Muscle of leg (tissue), 3 donors: ENCODE measurements at regions not wholly inside any gene's neighbourhood (a gene's known extent, or its start where the extent isn't known, plus 50 kb on each side); places are given as distances from the start of the nearest gene placed in this dataset.

Source experiments
- DNase-seq: peaks from one replicate; pipeline ENCODE4 v3.0.0; 2013
- H3K27ac ChIP-seq: one replicate; pipeline ENCODE4 v1.5.1; 2013; ENCODE audit warnings: mild to moderate bottlenecking, low read length, control low read depth
- H3K27me3 ChIP-seq: one replicate; pipeline ENCODE4 v1.6.1; 2013; ENCODE audit warnings: low read length; ENCODE audit not compliant: control insufficient read depth, insufficient read depth
- H3K36me3 ChIP-seq: one replicate; pipeline ENCODE4 v1.6.1; 2013; ENCODE audit warnings: low read length; ENCODE audit not compliant: control insufficient read depth, insufficient read depth
- H3K4me1 ChIP-seq: one replicate; pipeline ENCODE4 v1.6.1; 2013; ENCODE audit warnings: low read length; ENCODE audit not compliant: control insufficient read depth, insufficient read depth
- H3K4me3 ChIP-seq: one replicate; pipeline ENCODE4 v1.5.1; 2013; ENCODE audit warnings: low read length, control low read depth
- H3K9me3 ChIP-seq: replicated peaks from 2 replicates; pipeline ENCODE4 v1.6.1; 2013; ENCODE audit warnings: low read depth, low read length; ENCODE audit not compliant: control insufficient read depth
- WGBS: methylation state at CpG from one replicate; pipeline ENCODE4 v1.1.5; 2013; ENCODE audit warnings: missing lambda C conversion rate; ENCODE audit not compliant: insufficient coverage; 5-methylcytosine and 5-hydroxymethylcytosine counted together

GRCh38 chr2:17263570-17263968, 254.7 kb downstream of the RAD51AP2 start:
- Histone ChIP-seq H3K27ac (no peak overlapping the region), H3K4me1 (no peaks in the 10 kb centered on the region), H3K4me3 (no peak overlapping the region), H3K9me3 (no peaks in the 10 kb centered on the region), H3K36me3 (no peaks in the 10 kb centered on the region), H3K27me3 (no peaks in the 10 kb centered on the region)
- 23% methylated on average over 2 of the region's 2 CpGs for WGBS
- DNase-seq, result no peak

- Histone ChIP-seq H3K27ac (no peak overlapping the region), H3K27me3 (no peaks in the 10 kb centered on the region), H3K4me3 (no peak overlapping the region), H3K9me3 (no peaks in the 10 kb centered on the region), H3K4me1 (no peaks in the 10 kb centered on the region), H3K36me3 (no peaks in the 10 kb centered on the region)
- no CpG with 5 or more reads among the region's 2 CpGs for WGBS
- no peak for DNase-seq
Observed at GRCh38 chr2:17262854-17263569, 255.2 kb downstream of the RAD51AP2 start.

- no peak overlapping the region for H3K27ac ChIP-seq
- DNase-seq, result no peak
- H3K27me3 ChIP-seq, result no peaks in the 10 kb centered on the region
- no peaks in the 10 kb centered on the region for H3K4me1 ChIP-seq
- H3K9me3 ChIP-seq, result no peaks in the 10 kb centered on the region
- no peak overlapping the region for H3K4me3 ChIP-seq
- 100% methylated on average over 2 of the region's 4 CpGs for WGBS
- no peaks in the 10 kb centered on the region for H3K36me3 ChIP-seq
Observed at GRCh38 chr2:17259613-17260012, 258.6 kb downstream of the RAD51AP2 start.

GRCh38 chr2:17258861-17259260, 259.4 kb downstream of the RAD51AP2 start:
- H3K4me3 ChIP-seq, result no peak overlapping the region
- no peaks in the 10 kb centered on the region for H3K27me3 ChIP-seq
- no peaks in the 10 kb centered on the region for H3K4me1 ChIP-seq
- no peaks in the 10 kb centered on the region for H3K36me3 ChIP-seq
- no peak overlapping the region for H3K27ac ChIP-seq
- no peak for DNase-seq
- WGBS, result 0% methylated on average over 1 of the region's 2 CpGs
- no peaks in the 10 kb centered on the region for H3K9me3 ChIP-seq

GRCh38 chr2:17257189-17257909, 260.9 kb downstream of the RAD51AP2 start:
- Histone ChIP-seq H3K27me3 (no peaks in the 10 kb centered on the region), H3K9me3 (no peaks in the 10 kb centered on the region), H3K36me3 (no peaks in the 10 kb centered on the region), H3K27ac (no peak overlapping the region), H3K4me1 (no peaks in the 10 kb centered on the region), H3K4me3 (no peak overlapping the region)
- 100% methylated on average over 2 of the region's 4 CpGs for WGBS
- DNase-seq, result no peak

- WGBS, result no CpG with 5 or more reads among the region's 2 CpGs
- no peak overlapping the region for H3K27ac ChIP-seq
Observed at GRCh38 chr2:17255071-17255470, 263.2 kb downstream of the RAD51AP2 start.

GRCh38 chr2:17254421-17254820, 263.8 kb downstream of the RAD51AP2 start:
- no peaks in the 10 kb centered on the region for H3K36me3 ChIP-seq
- H3K4me1 ChIP-seq, result no peaks in the 10 kb centered on the region
- no peaks in the 10 kb centered on the region for H3K27me3 ChIP-seq
- H3K27ac ChIP-seq, result no peak overlapping the region
- no peaks in the 10 kb centered on the region for H3K9me3 ChIP-seq
- no CpG with 5 or more reads among the region's 2 CpGs for WGBS
- no peak for DNase-seq
- H3K4me3 ChIP-seq, result no peak overlapping the region

More at GRCh38 chr2:17255071-17255470, 263.2 kb downstream of the RAD51AP2 start:
- no peaks in the 10 kb centered on the region for H3K9me3 ChIP-seq
- H3K36me3 ChIP-seq, result no peaks in the 10 kb centered on the region
- H3K27me3 ChIP-seq, result no peaks in the 10 kb centered on the region
- no peak overlapping the region for H3K4me3 ChIP-seq
- DNase-seq, result no peak
- H3K4me1 ChIP-seq, result no peaks in the 10 kb centered on the region

- H3K4me3 ChIP-seq, result no peak overlapping the region
- no peaks in the 10 kb centered on the region for H3K27me3 ChIP-seq
- H3K36me3 ChIP-seq, result no peaks in the 10 kb centered on the region
- H3K27ac ChIP-seq, result no peak overlapping the region
- no peaks in the 10 kb centered on the region for H3K4me1 ChIP-seq
- 100% methylated on average over 2 of the region's 4 CpGs for WGBS
- H3K9me3 ChIP-seq, result no peaks in the 10 kb centered on the region
- DNase-seq, result no peak
Observed at GRCh38 chr2:17252258-17252657, 266.0 kb downstream of the RAD51AP2 start.

DNA sequence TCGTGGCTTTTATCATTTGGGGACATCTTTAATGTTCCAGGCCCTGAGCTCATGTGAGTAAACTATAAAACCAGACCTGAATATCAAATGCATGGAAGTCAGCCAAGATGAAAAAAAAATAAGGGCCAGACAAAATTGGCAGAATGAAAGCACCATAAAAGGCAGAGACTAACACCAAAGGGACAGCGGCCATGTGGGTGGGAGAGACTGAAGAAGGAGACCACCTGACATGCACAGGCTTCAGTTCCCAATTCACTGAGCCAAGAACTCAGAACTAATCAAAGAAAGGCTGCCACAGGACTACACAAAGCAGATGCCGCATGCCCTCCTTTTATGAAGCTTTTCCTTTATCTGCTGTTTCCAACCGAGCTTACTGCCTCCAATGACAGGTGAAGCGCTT, 267.1 kb downstream of the RAD51AP2 start:
- no peak overlapping the region for H3K27ac ChIP-seq
- H3K4me3 ChIP-seq, result no peak overlapping the region
- DNase-seq, result no peak
- no peaks in the 10 kb centered on the region for H3K4me1 ChIP-seq
- 61% methylated on average over 5 of the region's 5 CpGs for WGBS
- no peaks in the 10 kb centered on the region for H3K9me3 ChIP-seq
- H3K36me3 ChIP-seq, result no peaks in the 10 kb centered on the region
- no peaks in the 10 kb centered on the region for H3K27me3 ChIP-seq

- WGBS, result 92% methylated on average over 2 of the region's 7 CpGs
- no peak overlapping the region for H3K27ac ChIP-seq
- H3K27me3 ChIP-seq, result no peaks in the 10 kb centered on the region
- no peak for DNase-seq
- no peaks in the 10 kb centered on the region for H3K36me3 ChIP-seq
- no peaks in the 10 kb centered on the region for H3K9me3 ChIP-seq
- no peaks in the 10 kb centered on the region for H3K4me1 ChIP-seq
- H3K4me3 ChIP-seq, result no peak overlapping the region
Observed at GRCh38 chr2:17249249-17249648, 269.0 kb downstream of the RAD51AP2 start.
